DND-41 (cell line): ENCODE measurements at regions not wholly inside any gene's neighbourhood (a gene's known extent, or its start where the extent isn't known, plus 50 kb on each side); places are given as distances from the start of the nearest gene placed in this dataset.
A peak's percentile ranks its signal among the peaks of the same experiment; 100 is the strongest.

Source experiments
- ATAC-seq: fragments of 200-7000 bp; cut with Tn5 transposase; 3 replicates; pipeline ENCODE4 v1.9.1; 2021; ENCODE audit warnings: low read depth; ENCODE audit not compliant: insufficient read depth
- DNase-seq: peaks from one replicate; pipeline ENCODE4 v3.0.0-alpha.2; 2020
- H2AFZ ChIP-seq: 2 replicates; pipeline ENCODE4 v1.6.0; 2012; ENCODE audit warnings: low read depth, low read length
- H3K27ac ChIP-seq: 2 replicates; pipeline ENCODE4 v1.5.1; 2012; ENCODE audit warnings: low read length, inconsistent platforms
- H3K27me3 ChIP-seq: fragments of 200-600 bp; sonication (generic); 2 replicates; pipeline ENCODE4 v1.6.0; 2012; ENCODE audit warnings: low read length, mild to moderate bottlenecking, inconsistent platforms; ENCODE audit not compliant: insufficient read depth, poor library complexity
- H3K36me3 ChIP-seq: 2 replicates; pipeline ENCODE4 v1.5.1; 2012; ENCODE audit warnings: low read length, inconsistent platforms; ENCODE audit not compliant: insufficient read depth
- H3K4me1 ChIP-seq: 2 replicates; pipeline ENCODE4 v1.5.1; 2012; ENCODE audit warnings: mild to moderate bottlenecking, low read length; ENCODE audit not compliant: insufficient read depth
- H3K4me2 ChIP-seq: 2 replicates; pipeline ENCODE4 v1.6.0; 2012; ENCODE audit warnings: mild to moderate bottlenecking, moderate library complexity, low read length, inconsistent platforms; ENCODE audit not compliant: insufficient read depth
- H3K4me3 ChIP-seq, 2 experiments: fragments of 200-600 bp in 1 of 2; shearing (Covaris generic) in 1 of 2; 2 replicates each; pipeline ENCODE4 v1.5.1; 2012 to 2016; ENCODE audit warnings: inconsistent platforms in 2 of 2, low read length in 2 of 2, mild to moderate bottlenecking in 2 of 2, low read depth in 1 of 2, moderate library complexity in 1 of 2
- H3K79me2 ChIP-seq: 2 replicates; pipeline ENCODE4 v1.6.0; 2012; ENCODE audit warnings: low read length, inconsistent platforms; ENCODE audit not compliant: insufficient read depth
- H3K9ac ChIP-seq: 2 replicates; pipeline ENCODE4 v1.6.0; 2012; ENCODE audit warnings: low read depth, mild to moderate bottlenecking, inconsistent platforms, low read length, moderate library complexity
- H3K9me3 ChIP-seq: 2 replicates; pipeline ENCODE4 v1.5.1; 2012; ENCODE audit warnings: low read length, moderate library complexity, mild to moderate bottlenecking, inconsistent platforms; ENCODE audit not compliant: insufficient read depth, severe bottlenecking
- H4K20me1 ChIP-seq: 2 replicates; pipeline ENCODE4 v1.6.0; 2012; ENCODE audit warnings: low read length; ENCODE audit not compliant: insufficient read depth
- CTCF ChIP-seq: IDR thresholded peaks from 2 replicates; pipeline ENCODE4 v1.5.1; 2012; ENCODE audit warnings: borderline replicate concordance, low read length, moderate library complexity, mild to moderate bottlenecking; ENCODE audit not compliant: poor library complexity, severe bottlenecking; ENCODE audit errors: extremely low read depth
- EZH2 ChIP-seq: IDR thresholded peaks from 3 replicates; pipeline ENCODE4 v1.6.1; 2012; ENCODE audit warnings: borderline replicate concordance, low read depth, mild to moderate bottlenecking, moderate library complexity, low read length, inconsistent platforms; ENCODE audit not compliant: severe bottlenecking

DNA sequence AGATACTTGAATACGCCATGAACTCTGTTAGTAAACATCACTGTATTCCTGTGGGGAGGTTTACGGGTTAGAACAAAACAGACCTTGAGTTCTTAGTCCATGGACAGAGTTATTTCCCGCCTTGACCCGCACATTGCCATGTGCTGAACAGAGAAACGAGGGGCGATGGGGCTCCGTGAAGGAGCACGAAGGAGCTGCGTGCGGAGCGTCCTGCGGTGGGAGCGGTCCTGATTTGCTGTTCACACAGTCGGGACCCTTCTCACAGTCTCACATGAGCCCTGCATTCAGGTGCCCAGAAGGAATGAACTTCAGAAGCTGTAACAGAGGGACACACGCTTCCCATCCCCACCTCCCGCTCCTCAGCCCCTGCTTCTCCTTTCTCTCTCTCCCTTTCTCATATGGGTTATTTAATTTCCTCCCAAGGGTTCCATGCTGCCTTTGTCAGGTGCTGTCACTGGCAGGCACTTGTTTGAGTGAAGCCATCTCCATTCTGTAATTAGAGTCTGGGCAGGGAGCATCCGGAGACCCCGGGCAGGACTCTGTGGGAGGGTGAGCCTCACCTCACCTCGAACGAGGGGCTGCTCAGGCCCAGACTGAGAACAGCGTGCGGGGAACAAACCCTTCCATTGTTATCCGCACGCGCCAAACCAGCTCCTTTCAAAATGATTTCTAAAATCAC is 76.9 kb downstream of the TEX29 start:
- Histone ChIP-seq H3K36me3 (no peaks in the 10 kb centered on the region), H3K79me2 (no peaks in the 10 kb centered on the region), H3K4me3 (no peak overlapping the region), H2AFZ (no peak overlapping the region), H3K27ac (no peak overlapping the region), H3K9ac (no peak overlapping the region), H3K4me2 (no peak overlapping the region), H3K9me3 (no peaks in the 10 kb centered on the region), H3K4me1 (peaks cover 2% of the 10 kb centered on the region; the same call in 1 of the 2 replicates), H4K20me1 (no peaks in the 10 kb centered on the region), H3K27me3 (no peaks in the 10 kb centered on the region)
- DNase-seq (no peak), ATAC-seq (no peak)
- TF ChIP-seq EZH2 (no peak), CTCF (no peak)

DNA sequence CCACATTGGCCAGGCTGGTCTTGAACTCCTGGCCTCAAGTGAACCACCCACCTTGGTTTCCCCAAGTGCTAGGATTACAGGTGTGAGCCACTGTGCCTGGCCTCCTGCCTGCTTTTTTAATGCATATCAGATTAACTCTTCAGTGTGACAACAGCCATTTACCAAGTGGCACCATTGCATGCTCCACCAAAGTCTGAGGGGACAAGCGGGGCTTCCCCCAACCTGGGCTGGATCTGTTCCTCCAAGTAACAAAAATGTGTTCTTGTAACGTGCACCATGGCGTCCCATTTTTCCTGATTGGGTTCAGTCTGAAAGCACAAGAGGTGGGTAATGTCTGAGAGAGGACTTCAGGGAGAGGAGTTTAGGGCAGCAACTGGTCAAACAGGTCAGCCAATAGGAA is 77.8 kb downstream of the TEX29 start:
- no peak overlapping the region for H3K4me2 ChIP-seq
- H3K4me3 ChIP-seq = no peak overlapping the region
- no peaks in the 10 kb centered on the region for H4K20me1 ChIP-seq
- ATAC-seq (no peak), DNase-seq (no peak)
- no peaks in the 10 kb centered on the region for H3K79me2 ChIP-seq
- H3K9ac ChIP-seq = no peak overlapping the region
- no peak for TF ChIP-seq CTCF
- H3K9me3 ChIP-seq = no peaks in the 10 kb centered on the region
- H3K27ac ChIP-seq = no peak overlapping the region
- no peak overlapping the region for H2AFZ ChIP-seq
- H3K4me1 ChIP-seq = peaks cover 2% of the 10 kb centered on the region; the same call in 1 of the 2 replicates
- H3K27me3 ChIP-seq = no peaks in the 10 kb centered on the region
- no peaks in the 10 kb centered on the region for H3K36me3 ChIP-seq

- ATAC-seq (no peak), DNase-seq (no peak)
- Histone ChIP-seq H3K36me3 (no peaks in the 10 kb centered on the region), H3K27ac (no peak overlapping the region), H3K9ac (no peak overlapping the region), H3K9me3 (no peaks in the 10 kb centered on the region), H3K4me2 (no peak overlapping the region), H3K4me1 (peaks cover 2% of the 10 kb centered on the region; the same call in 1 of the 2 replicates), H3K27me3 (no peaks in the 10 kb centered on the region), H3K4me3 (no peak overlapping the region), H2AFZ (no peak overlapping the region), H3K79me2 (no peaks in the 10 kb centered on the region), H4K20me1 (no peaks in the 10 kb centered on the region)
- no peak for TF ChIP-seq EZH2
- peak; percentile 3 for TF ChIP-seq CTCF
Measured at GRCh38 chr13:111398715-111399299, 78.4 kb downstream of the TEX29 start.
